GM23248 (cell line): ENCODE measurements at regions not wholly inside any gene's neighbourhood (a gene's known extent, or its start where the extent isn't known, plus 50 kb on each side); places are given as distances from the start of the nearest gene placed in this dataset.

Source experiments
- EZH2 ChIP-seq: fragments of 200-600 bp; sonication (generic); IDR thresholded peaks from 2 replicates; pipeline ENCODE4 v1.6.1; 2018; ENCODE audit warnings: antibody characterized with exemption, mild to moderate bottlenecking; ENCODE audit not compliant: insufficient read depth, poor library complexity, severe bottlenecking
- EZH2phosphoT487 ChIP-seq: fragments of 200-600 bp; sonication (generic); IDR thresholded peaks from 2 replicates; pipeline ENCODE4 v1.6.1; 2018; ENCODE audit warnings: antibody characterized with exemption, moderate library complexity, mild to moderate bottlenecking, low read depth; ENCODE audit not compliant: insufficient read depth

DNA sequence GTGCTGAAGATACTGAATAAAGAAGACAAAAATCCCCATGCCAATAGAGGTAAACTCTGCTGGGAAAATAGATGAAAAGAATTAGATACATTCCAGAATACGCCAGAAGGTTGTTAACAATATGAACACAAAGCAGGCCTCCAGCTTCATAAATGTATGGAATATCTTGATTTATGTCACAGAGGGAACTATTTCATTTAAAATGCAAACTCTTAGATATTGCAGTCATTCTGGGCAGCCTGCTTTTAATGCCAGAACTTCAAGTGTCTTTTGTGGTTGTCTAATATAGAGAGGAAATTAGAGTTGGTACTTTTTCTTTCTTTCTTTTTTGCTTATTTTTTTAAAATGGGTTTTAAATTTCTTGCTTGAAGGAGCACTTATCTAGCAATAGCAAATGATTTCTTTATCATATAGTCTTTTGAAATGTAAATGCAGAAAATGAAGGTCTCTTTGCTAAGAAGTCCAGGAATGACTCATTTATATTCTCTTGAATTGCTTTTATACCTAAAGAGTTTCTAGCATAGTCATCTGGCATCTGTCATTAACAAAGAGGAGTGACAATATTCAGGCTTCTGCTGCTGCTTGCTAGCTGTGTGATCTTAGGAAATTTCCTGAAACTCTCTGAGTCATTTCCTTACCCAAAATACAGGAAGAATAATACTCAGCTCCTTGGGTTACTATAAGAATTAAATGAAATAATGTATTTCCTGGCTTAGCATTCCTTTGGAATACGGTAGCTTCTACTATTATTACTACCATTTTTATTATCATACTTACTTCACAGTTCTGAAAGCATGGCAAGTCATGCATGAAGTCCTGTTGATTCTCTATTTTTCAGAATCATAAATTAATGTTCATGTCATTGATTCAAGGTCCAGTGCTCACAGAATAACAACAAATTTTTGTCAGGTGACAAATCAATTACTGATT, 527.6 kb downstream of the DIPK2A start:
- TF ChIP-seq EZH2 (no peak), EZH2phosphoT487 (no peak)
